ENCODE measurements at regions not wholly inside any gene's neighbourhood (a gene's known extent, or its start where the extent isn't known, plus 50 kb on each side); places are given as distances from the start of the nearest gene placed in this dataset.

- Histone ChIP-seq H3K4me1 (ENCODE audit: insufficient read depth) (no peaks in the 10 kb centered on the region), H4K20me1 (ENCODE audit: insufficient read depth, poor library complexity, severe bottlenecking) (no peaks in the 10 kb centered on the region), H3K9me2 (replicated peaks; ENCODE audit: insufficient read depth) (no peaks in the 10 kb centered on the region), H3K79me2 (no peaks in the 10 kb centered on the region), H3K36me3 (replicated peaks; ENCODE audit: insufficient read depth, low read depth) (no peaks in the 10 kb centered on the region), H3K27me3 (no peaks in the 10 kb centered on the region), H2AFZ (no peak overlapping the region), H3K9me3 (ENCODE audit: low read depth) (no peaks in the 10 kb centered on the region), H3K27ac (no peak overlapping the region), H3K4me2 (no peak overlapping the region), H3K4me3 (no peak overlapping the region)
- TF ChIP-seq EZH2 (IDR thresholded peaks at IDR 0.05; ENCODE audit: borderline replicate concordance) (no peak), EZH2phosphoT487 (IDR thresholded peaks at IDR 0.05; ENCODE audit: low read depth, severe bottlenecking, unreplicated experiment) (no peak)
- TF ChIP-seq, protein P1, sequence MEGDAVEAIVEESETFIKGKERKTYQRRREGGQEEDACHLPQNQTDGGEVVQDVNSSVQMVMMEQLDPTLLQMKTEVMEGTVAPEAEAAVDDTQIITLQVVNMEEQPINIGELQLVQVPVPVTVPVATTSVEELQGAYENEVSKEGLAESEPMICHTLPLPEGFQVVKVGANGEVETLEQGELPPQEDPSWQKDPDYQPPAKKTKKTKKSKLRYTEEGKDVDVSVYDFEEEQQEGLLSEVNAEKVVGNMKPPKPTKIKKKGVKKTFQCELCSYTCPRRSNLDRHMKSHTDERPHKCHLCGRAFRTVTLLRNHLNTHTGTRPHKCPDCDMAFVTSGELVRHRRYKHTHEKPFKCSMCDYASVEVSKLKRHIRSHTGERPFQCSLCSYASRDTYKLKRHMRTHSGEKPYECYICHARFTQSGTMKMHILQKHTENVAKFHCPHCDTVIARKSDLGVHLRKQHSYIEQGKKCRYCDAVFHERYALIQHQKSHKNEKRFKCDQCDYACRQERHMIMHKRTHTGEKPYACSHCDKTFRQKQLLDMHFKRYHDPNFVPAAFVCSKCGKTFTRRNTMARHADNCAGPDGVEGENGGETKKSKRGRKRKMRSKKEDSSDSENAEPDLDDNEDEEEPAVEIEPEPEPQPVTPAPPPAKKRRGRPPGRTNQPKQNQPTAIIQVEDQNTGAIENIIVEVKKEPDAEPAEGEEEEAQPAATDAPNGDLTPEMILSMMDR (IDR thresholded peaks at IDR 0.05; ENCODE audit: poor library complexity) = no peak
- DNase-seq (ENCODE audit: low spot score) = no peak
- 77% methylated on average over 5 of the region's 5 CpGs for WGBS (ENCODE audit: low lambda C conversion rate, missing lambda C conversion rate)
These were observed 516.9 kb upstream of the DSEL start for GRCh38 chr18:68033466-68033865.

GRCh38 chr18:68024716-68025115 is 508.2 kb upstream of the DSEL start:
- Histone ChIP-seq H4K20me1 (ENCODE audit: insufficient read depth, poor library complexity, severe bottlenecking) (no peaks in the 10 kb centered on the region), H3K27ac (no peak overlapping the region), H3K27me3 (no peaks in the 10 kb centered on the region), H3K79me2 (no peaks in the 10 kb centered on the region), H3K4me2 (no peak overlapping the region), H2AFZ (no peak overlapping the region), H3K4me3 (no peak overlapping the region), H3K4me1 (ENCODE audit: insufficient read depth) (no peaks in the 10 kb centered on the region), H3K36me3 (replicated peaks; ENCODE audit: insufficient read depth, low read depth) (no peaks in the 10 kb centered on the region), H3K9me3 (ENCODE audit: low read depth) (no peaks in the 10 kb centered on the region), H3K9me2 (replicated peaks; ENCODE audit: insufficient read depth) (no peaks in the 10 kb centered on the region)
- TF ChIP-seq EZH2 (IDR thresholded peaks at IDR 0.05; ENCODE audit: borderline replicate concordance) = no peak
- TF ChIP-seq, protein P1 (IDR thresholded peaks at IDR 0.05; ENCODE audit: poor library complexity) = no peak
- no peak for TF ChIP-seq EZH2phosphoT487 (IDR thresholded peaks at IDR 0.05; ENCODE audit: low read depth, severe bottlenecking, unreplicated experiment)
- no peak for DNase-seq (ENCODE audit: low spot score)
- WGBS (ENCODE audit: low lambda C conversion rate, missing lambda C conversion rate) = 94% methylated on average over 4 of the region's 4 CpGs

GRCh38 chr18:68017385-68017784 is 500.9 kb upstream of the DSEL start:
- Histone ChIP-seq H3K36me3 (replicated peaks; ENCODE audit: insufficient read depth, low read depth) (no peaks in the 10 kb centered on the region), H3K27me3 (no peaks in the 10 kb centered on the region), H2AFZ (no peak overlapping the region), H3K9me2 (replicated peaks; ENCODE audit: insufficient read depth) (no peaks in the 10 kb centered on the region), H3K27ac (no peak overlapping the region), H3K4me2 (no peak overlapping the region), H3K9me3 (ENCODE audit: low read depth) (no peaks in the 10 kb centered on the region), H3K79me2 (no peaks in the 10 kb centered on the region), H3K4me3 (no peak overlapping the region), H4K20me1 (ENCODE audit: insufficient read depth, poor library complexity, severe bottlenecking) (no peaks in the 10 kb centered on the region), H3K4me1 (ENCODE audit: insufficient read depth) (no peaks in the 10 kb centered on the region)
- TF ChIP-seq EZH2phosphoT487 (IDR thresholded peaks at IDR 0.05; ENCODE audit: low read depth, severe bottlenecking, unreplicated experiment) = no peak
- TF ChIP-seq, protein P1 (IDR thresholded peaks at IDR 0.05; ENCODE audit: poor library complexity) = no peak
- no peak for TF ChIP-seq EZH2 (IDR thresholded peaks at IDR 0.05; ENCODE audit: borderline replicate concordance)
- DNase-seq (ENCODE audit: low spot score) = no peak
- 94% methylated on average over 8 of the region's 8 CpGs for WGBS (ENCODE audit: low lambda C conversion rate, missing lambda C conversion rate)

GRCh38 chr18:67997496-67997895 is 481.0 kb upstream of the DSEL start:
- no peak for TF ChIP-seq EZH2 (IDR thresholded peaks at IDR 0.05; ENCODE audit: borderline replicate concordance)
- TF ChIP-seq EZH2phosphoT487 (IDR thresholded peaks at IDR 0.05; ENCODE audit: low read depth, severe bottlenecking, unreplicated experiment) = no peak
- TF ChIP-seq, protein P1 (IDR thresholded peaks at IDR 0.05; ENCODE audit: poor library complexity) = no peak
- 69% methylated on average over 5 of the region's 5 CpGs for WGBS (ENCODE audit: low lambda C conversion rate, missing lambda C conversion rate)
- H3K79me2 ChIP-seq = no peaks in the 10 kb centered on the region
- H3K27me3 ChIP-seq = no peaks in the 10 kb centered on the region
- no peaks in the 10 kb centered on the region for H3K36me3 ChIP-seq (replicated peaks; ENCODE audit: insufficient read depth, low read depth)
- no peak overlapping the region for H2AFZ ChIP-seq
- H3K9me2 ChIP-seq (replicated peaks; ENCODE audit: insufficient read depth) = no peaks in the 10 kb centered on the region
- H3K4me2 ChIP-seq = no peak overlapping the region
- no peaks in the 10 kb centered on the region for H3K9me3 ChIP-seq (ENCODE audit: low read depth)
- H3K27ac ChIP-seq = no peak overlapping the region
- H3K4me3 ChIP-seq = no peak overlapping the region
- H3K4me1 ChIP-seq (ENCODE audit: insufficient read depth) = no peaks in the 10 kb centered on the region
- H4K20me1 ChIP-seq (ENCODE audit: insufficient read depth, poor library complexity, severe bottlenecking) = no peaks in the 10 kb centered on the region
- no peak for DNase-seq (ENCODE audit: low spot score)

Measured in hepatocyte (in vitro differentiated cells).